ENCODE measurements at regions not wholly inside any gene's neighbourhood (a gene's known extent, or its start where the extent isn't known, plus 50 kb on each side); places are given as distances from the start of the nearest gene placed in this dataset.

GRCh38 chr2:123563515-123563914 is 461.6 kb upstream of the CNTNAP5 start:
- Histone ChIP-seq H3K14ac (ENCODE audit: low read length in 2 of 2) (no peak overlapping the region), H2BK12ac (ENCODE audit: low read length in 2 of 2) (no peak overlapping the region), H3K79me1 (replicated peaks; ENCODE audit: low read length, poor library complexity, severe bottlenecking) (no peaks in the 10 kb centered on the region), H3K9me3 (ENCODE audit: control insufficient read depth, low read length) (no peaks in the 10 kb centered on the region), H2AFZ (ENCODE audit: low read depth, low read length) (no peak overlapping the region), H3K4me3 (ENCODE audit: insufficient read depth in 1 of 2, low read depth in 1 of 2, low read length in 2 of 2) (no peak overlapping the region), H3K4ac (ENCODE audit: low read depth in 1 of 2, low read length in 2 of 2) (no peak overlapping the region), H3K23ac (ENCODE audit: low read length in 2 of 2) (no peak overlapping the region), H2BK120ac (ENCODE audit: low read depth, low read length) (no peak overlapping the region), H4K91ac (ENCODE audit: low read length) (no peak overlapping the region), H3K4me1 (ENCODE audit: control insufficient read depth, insufficient read depth, low read depth, low read length) (no peaks in the 10 kb centered on the region), H2BK15ac (ENCODE audit: low read depth, poor library complexity, severe bottlenecking) (no peak overlapping the region), H2AK5ac (ENCODE audit: low read length, severe bottlenecking) (no peak overlapping the region), H3K18ac (ENCODE audit: low read depth in 1 of 2, low read length in 2 of 2) (no peak overlapping the region), H3K4me2 (ENCODE audit: low read length, poor library complexity, severe bottlenecking) (no peak overlapping the region), H3K9ac (ENCODE audit: low read length) (no peak overlapping the region), H3K27me3 (ENCODE audit: control insufficient read depth in 1 of 2, insufficient read depth in 1 of 2, low read length in 2 of 2) (no peaks in the 10 kb centered on the region), H3K27ac (ENCODE audit: low read length, poor library complexity, severe bottlenecking) (no peak overlapping the region), H2BK5ac (ENCODE audit: low read depth, low read length, poor library complexity, severe bottlenecking) (no peak overlapping the region), H4K8ac (ENCODE audit: low read length) (no peak overlapping the region), H3K36me3 (ENCODE audit: control insufficient read depth in 1 of 2, insufficient read depth in 2 of 2, low read depth in 1 of 2, low read length in 2 of 2) (no peaks in the 10 kb centered on the region)
- DNase-seq = no peak
- WGBS = 50% methylated on average over 1 of the region's 2 CpGs

GRCh38 chr2:123566291-123566946 is 458.7 kb upstream of the CNTNAP5 start:
- WGBS = 92% methylated on average over 1 of the region's 3 CpGs

GRCh38 chr2:123578016-123578415 is 447.1 kb upstream of the CNTNAP5 start:
- no peak overlapping the region for H2BK5ac ChIP-seq (ENCODE audit: low read depth, low read length, poor library complexity, severe bottlenecking)
- WGBS = no CpG with 5 or more reads among the region's 2 CpGs
- no peak overlapping the region for H2BK15ac ChIP-seq (ENCODE audit: low read depth, poor library complexity, severe bottlenecking)
- H3K79me1 ChIP-seq (replicated peaks; ENCODE audit: low read length, poor library complexity, severe bottlenecking) = no peaks in the 10 kb centered on the region
- H3K18ac ChIP-seq (ENCODE audit: low read depth in 1 of 2, low read length in 2 of 2) = no peak overlapping the region
- no peak for DNase-seq
- no peak overlapping the region for H3K4me3 ChIP-seq (ENCODE audit: insufficient read depth in 1 of 2, low read depth in 1 of 2, low read length in 2 of 2)
- no peak overlapping the region for H2BK120ac ChIP-seq (ENCODE audit: low read depth, low read length)
- H3K4ac ChIP-seq (ENCODE audit: low read depth in 1 of 2, low read length in 2 of 2) = no peak overlapping the region
- no peak overlapping the region for H3K27ac ChIP-seq (ENCODE audit: low read length, poor library complexity, severe bottlenecking)
- no peaks in the 10 kb centered on the region for H3K36me3 ChIP-seq (ENCODE audit: control insufficient read depth in 1 of 2, insufficient read depth in 2 of 2, low read depth in 1 of 2, low read length in 2 of 2)
- H3K9ac ChIP-seq (ENCODE audit: low read length) = no peak overlapping the region
- H3K9me3 ChIP-seq (ENCODE audit: control insufficient read depth, low read length) = no peaks in the 10 kb centered on the region
- H4K91ac ChIP-seq (ENCODE audit: low read length) = no peak overlapping the region
- no peak overlapping the region for H2AFZ ChIP-seq (ENCODE audit: low read depth, low read length)
- no peaks in the 10 kb centered on the region for H3K27me3 ChIP-seq (ENCODE audit: control insufficient read depth in 1 of 2, insufficient read depth in 1 of 2, low read length in 2 of 2)
- H4K8ac ChIP-seq (ENCODE audit: low read length) = no peak overlapping the region
- H3K4me1 ChIP-seq (ENCODE audit: control insufficient read depth, insufficient read depth, low read depth, low read length) = no peaks in the 10 kb centered on the region
- H3K14ac ChIP-seq (ENCODE audit: low read length in 2 of 2) = no peak overlapping the region
- H3K4me2 ChIP-seq (ENCODE audit: low read length, poor library complexity, severe bottlenecking) = no peak overlapping the region
- H2BK12ac ChIP-seq (ENCODE audit: low read length in 2 of 2) = no peak overlapping the region
- no peak overlapping the region for H3K23ac ChIP-seq (ENCODE audit: low read length in 2 of 2)
- no peak overlapping the region for H2AK5ac ChIP-seq (ENCODE audit: low read length, severe bottlenecking)

More at GRCh38 chr2:123566291-123566946, 458.7 kb upstream of the CNTNAP5 start:
- Histone ChIP-seq H2BK12ac (ENCODE audit: low read length in 2 of 2) (no peak overlapping the region), H4K8ac (ENCODE audit: low read length) (no peak overlapping the region), H2BK5ac (ENCODE audit: low read depth, low read length, poor library complexity, severe bottlenecking) (no peak overlapping the region), H3K14ac (ENCODE audit: low read length in 2 of 2) (no peak overlapping the region), H3K4ac (ENCODE audit: low read depth in 1 of 2, low read length in 2 of 2) (no peak overlapping the region), H3K4me3 (ENCODE audit: insufficient read depth in 1 of 2, low read depth in 1 of 2, low read length in 2 of 2) (no peak overlapping the region), H3K36me3 (ENCODE audit: control insufficient read depth in 1 of 2, insufficient read depth in 2 of 2, low read depth in 1 of 2, low read length in 2 of 2) (no peaks in the 10 kb centered on the region), H3K4me1 (ENCODE audit: control insufficient read depth, insufficient read depth, low read depth, low read length) (no peaks in the 10 kb centered on the region), H3K27me3 (ENCODE audit: control insufficient read depth in 1 of 2, insufficient read depth in 1 of 2, low read length in 2 of 2) (no peaks in the 10 kb centered on the region), H3K9ac (ENCODE audit: low read length) (no peak overlapping the region), H3K4me2 (ENCODE audit: low read length, poor library complexity, severe bottlenecking) (no peak overlapping the region), H2AK5ac (ENCODE audit: low read length, severe bottlenecking) (no peak overlapping the region), H4K91ac (ENCODE audit: low read length) (no peak overlapping the region), H3K23ac (ENCODE audit: low read length in 2 of 2) (no peak overlapping the region), H3K79me1 (replicated peaks; ENCODE audit: low read length, poor library complexity, severe bottlenecking) (no peaks in the 10 kb centered on the region), H2BK15ac (ENCODE audit: low read depth, poor library complexity, severe bottlenecking) (no peak overlapping the region), H3K18ac (ENCODE audit: low read depth in 1 of 2, low read length in 2 of 2) (no peak overlapping the region), H2AFZ (ENCODE audit: low read depth, low read length) (no peak overlapping the region), H3K27ac (ENCODE audit: low read length, poor library complexity, severe bottlenecking) (no peak overlapping the region), H2BK120ac (ENCODE audit: low read depth, low read length) (no peak overlapping the region), H3K9me3 (ENCODE audit: control insufficient read depth, low read length) (no peaks in the 10 kb centered on the region)
- DNase-seq = no peak

GRCh38 chr2:123596621-123597020 is 428.5 kb upstream of the CNTNAP5 start:
- Histone ChIP-seq H3K23ac (ENCODE audit: low read length in 2 of 2) (no peak overlapping the region), H3K27ac (ENCODE audit: low read length, poor library complexity, severe bottlenecking) (no peak overlapping the region), H3K4me1 (ENCODE audit: control insufficient read depth, insufficient read depth, low read depth, low read length) (no peaks in the 10 kb centered on the region), H2BK15ac (ENCODE audit: low read depth, poor library complexity, severe bottlenecking) (no peak overlapping the region), H3K4me3 (ENCODE audit: insufficient read depth in 1 of 2, low read depth in 1 of 2, low read length in 2 of 2) (no peak overlapping the region), H2BK5ac (ENCODE audit: low read depth, low read length, poor library complexity, severe bottlenecking) (no peak overlapping the region), H3K9me3 (ENCODE audit: control insufficient read depth, low read length) (peaks cover 26% of the 10 kb centered on the region), H2AFZ (ENCODE audit: low read depth, low read length) (no peak overlapping the region), H2BK12ac (ENCODE audit: low read length in 2 of 2) (no peak overlapping the region), H4K91ac (ENCODE audit: low read length) (no peak overlapping the region), H3K36me3 (ENCODE audit: control insufficient read depth in 1 of 2, insufficient read depth in 2 of 2, low read depth in 1 of 2, low read length in 2 of 2) (no peaks in the 10 kb centered on the region), H3K4me2 (ENCODE audit: low read length, poor library complexity, severe bottlenecking) (no peak overlapping the region), H2BK120ac (ENCODE audit: low read depth, low read length) (no peak overlapping the region), H3K4ac (ENCODE audit: low read depth in 1 of 2, low read length in 2 of 2) (no peak overlapping the region), H3K9ac (ENCODE audit: low read length) (no peak overlapping the region), H3K79me1 (replicated peaks; ENCODE audit: low read length, poor library complexity, severe bottlenecking) (no peaks in the 10 kb centered on the region), H2AK5ac (ENCODE audit: low read length, severe bottlenecking) (no peak overlapping the region), H4K8ac (ENCODE audit: low read length) (no peak overlapping the region), H3K14ac (ENCODE audit: low read length in 2 of 2) (no peak overlapping the region), H3K18ac (ENCODE audit: low read depth in 1 of 2, low read length in 2 of 2) (no peak overlapping the region), H3K27me3 (ENCODE audit: control insufficient read depth in 1 of 2, insufficient read depth in 1 of 2, low read length in 2 of 2) (no peaks in the 10 kb centered on the region)
- WGBS = no CpG with 5 or more reads among the region's 1 CpG
- DNase-seq = no peak
